HuH-7.5 (cell line): ENCODE measurements at regions not wholly inside any gene's neighbourhood (a gene's known extent, or its start where the extent isn't known, plus 50 kb on each side); places are given as distances from the start of the nearest gene placed in this dataset.
"Not testable (repeated sequence)": the region's sequence is repeated elsewhere in the genome, so short reads cannot be mapped to it uniquely, and the experiment has no call there.

Experiments
- DNase-seq: peaks from one replicate; pipeline ENCODE4 v3.0.0; 2011; ENCODE audit warnings: low spot score

- no peak for DNase-seq
These were observed 1504.2 kb downstream of the SUCLG1 start for GRCh38 chr2:82954868-82955267.

- DNase-seq, result no peak
These were observed 1519.9 kb downstream of the SUCLG1 start for GRCh38 chr2:82939211-82939610.

- not testable (repeated sequence) for DNase-seq
These were observed 1520.7 kb downstream of the SUCLG1 start for GRCh38 chr2:82938321-82938845.

GRCh38 chr2:82913566-82913965 lies 1545.5 kb downstream of the SUCLG1 start:
- no peak for DNase-seq

GRCh38 chr2:82896117-82896516 lies 1563.0 kb downstream of the SUCLG1 start:
- no peak for DNase-seq

GRCh38 chr2:82893190-82893589 lies 1565.9 kb downstream of the SUCLG1 start:
- DNase-seq, result no peak

GRCh38 chr2:82879803-82880202 lies 1579.3 kb downstream of the SUCLG1 start:
- no peak for DNase-seq

GRCh38 chr2:82875858-82876257 lies 1583.2 kb downstream of the SUCLG1 start:
- DNase-seq, result no peak

GRCh38 chr2:82857967-82858366 lies 1601.1 kb downstream of the SUCLG1 start:
- no peak for DNase-seq

- no peak for DNase-seq
These were observed 1605.8 kb downstream of the SUCLG1 start for GRCh38 chr2:82853299-82853698.

GRCh38 chr2:82852787-82853186 lies 1606.3 kb downstream of the SUCLG1 start:
- no peak for DNase-seq

GRCh38 chr2:82848285-82848684 lies 1610.8 kb downstream of the SUCLG1 start:
- DNase-seq, result no peak

- DNase-seq, result no peak
These were observed 1620.0 kb downstream of the SUCLG1 start for GRCh38 chr2:82839036-82839435.

GRCh38 chr2:82837588-82838304 lies 1621.3 kb downstream of the SUCLG1 start:
- DNase-seq, result no peak

- DNase-seq, result no peak
These were observed 1624.2 kb downstream of the SUCLG1 start for GRCh38 chr2:82834893-82835292.

GRCh38 chr2:82827426-82827825 lies 1631.7 kb downstream of the SUCLG1 start:
- no peak for DNase-seq

GRCh38 chr2:82826437-82826836 lies 1632.6 kb downstream of the SUCLG1 start:
- no peak for DNase-seq

GRCh38 chr2:82825410-82826090 lies 1633.5 kb downstream of the SUCLG1 start:
- DNase-seq, result no peak

GRCh38 chr2:82823892-82824291 lies 1635.2 kb downstream of the SUCLG1 start:
- DNase-seq, result no peak

GRCh38 chr2:82819951-82820350 lies 1639.1 kb downstream of the SUCLG1 start:
- no peak for DNase-seq

- DNase-seq, result no peak
These were observed 1644.9 kb downstream of the SUCLG1 start for GRCh38 chr2:82814146-82814545.

GRCh38 chr2:82811946-82812345 lies 1647.1 kb downstream of the SUCLG1 start:
- DNase-seq, result no peak

GRCh38 chr2:82803307-82803706 lies 1655.8 kb downstream of the SUCLG1 start:
- DNase-seq, result no peak

GRCh38 chr2:82797469-82797868 lies 1661.6 kb downstream of the SUCLG1 start:
- DNase-seq, result no peak
